HepG2 (cell line): ENCODE measurements at regions not wholly inside any gene's neighbourhood (a gene's known extent, or its start where the extent isn't known, plus 50 kb on each side); places are given as distances from the start of the nearest gene placed in this dataset.

Experiments used
- ATAC-seq: fragments of 200-7000 bp; cut with Tn5 transposase; 3 replicates; pipeline ENCODE4 v1.9.1; 2020; ENCODE audit warnings: mild to moderate bottlenecking, moderate library complexity
- BruUV-seq: library from RNA; stranded (reverse); fragments of 400-500 nt; replicated peaks from 2 replicates; lab custom pipeline; 2021; lab: Mats Ljungman, UMichigan
- CTCF ChIA-PET: fragments of 300-600 bp; formaldehyde crosslinking; extraction: SDS; loops from one replicate; lab custom pipeline; 2021; ENCODE audit warnings: low total read pairs, inconsistent platforms, low intra/inter-chr PET ratio; lab: Yijun Ruan, JAX
- POLR2A ChIA-PET: fragments of 350-600 bp; sonication (Branson Sonifier 250); formaldehyde crosslinking; loops from one replicate; lab custom pipeline; 2020; ENCODE audit warnings: antibody characterized with exemption, inconsistent platforms; lab: Yijun Ruan, JAX
- DNase-seq: peaks from one replicate; pipeline ENCODE4 v3.0.0-alpha.2; 2015; ENCODE audit warnings: low spot score
- FAIRE-seq: peaks from 3 replicates; lab custom pipeline; 2011; peaks lifted over from hg19 to GRCh38; lab: Jason Lieb, UNC
- H2AFZ ChIP-seq: one replicate; pipeline ENCODE4 v1.6.1; 2011; ENCODE audit warnings: low read length, inconsistent platforms
- H3K27ac ChIP-seq: fragments of 300-600 bp; 3 replicates; pipeline ENCODE4 v1.8.0; 2011; ENCODE audit warnings: mixed run types, mild to moderate bottlenecking, mixed read lengths, low read length, inconsistent platforms; ENCODE audit not compliant: insufficient read depth; ENCODE audit errors: extremely low read length
- H3K27me3 ChIP-seq, 2 experiments: fragments of 200-600 bp in 1 of 2; 2 replicates in 1 of 2; 3 replicates in 1 of 2; pipeline versions ENCODE4 v1.6.0 to v1.8.0; 2011; ENCODE audit warnings: low read length in 2 of 2, mild to moderate bottlenecking in 2 of 2, moderate library complexity in 2 of 2, inconsistent platforms in 1 of 2; ENCODE audit not compliant: insufficient read depth in 2 of 2, control insufficient read depth in 1 of 2
- H3K36me3 ChIP-seq, 2 experiments: fragments of 200-600 bp in 1 of 2; replicated peaks in 1 of 2; 2 replicates in 1 of 2; 3 replicates in 1 of 2; pipeline versions ENCODE4 v1.5.1 to v1.8.0; 2011; ENCODE audit warnings: low read length in 2 of 2, inconsistent platforms in 1 of 2; ENCODE audit not compliant: insufficient read depth in 2 of 2, control insufficient read depth in 1 of 2
- H3K4me1 ChIP-seq: 2 replicates; pipeline ENCODE4 v1.5.1; 2012; ENCODE audit warnings: low read length, inconsistent platforms; ENCODE audit not compliant: insufficient read depth
- H3K4me2 ChIP-seq: 2 replicates; pipeline ENCODE4 v1.6.0; 2011; ENCODE audit warnings: low read depth, low read length, inconsistent platforms
- H3K4me3 ChIP-seq, 3 experiments: fragments of 200-600 bp in 1 of 3; sonication (generic), shearing (Covaris generic) in 1 of 3; replicated peaks in 1 of 3; 2 replicates each; pipeline ENCODE4 v1.5.1; 2011 to 2016; ENCODE audit warnings: low read length in 3 of 3, inconsistent platforms in 2 of 3, low read depth in 2 of 3, mild to moderate bottlenecking in 2 of 3, control low read depth in 1 of 3, mixed read lengths in 1 of 3; ENCODE audit not compliant: insufficient read depth in 1 of 3
- H3K79me2 ChIP-seq: one replicate; pipeline ENCODE4 v1.6.1; 2011; ENCODE audit warnings: low read length, inconsistent platforms; ENCODE audit not compliant: insufficient read depth
- H3K9ac ChIP-seq: 2 replicates; pipeline ENCODE4 v1.6.0; 2011; ENCODE audit warnings: mild to moderate bottlenecking, low read depth, low read length, inconsistent platforms; ENCODE audit not compliant: insufficient read depth
- H3K9me3 ChIP-seq: 2 replicates; pipeline ENCODE4 v1.5.1; 2012; ENCODE audit warnings: mild to moderate bottlenecking, low read length
- H4K20me1 ChIP-seq: 2 replicates; pipeline ENCODE4 v1.6.0; 2011; ENCODE audit warnings: inconsistent platforms, mild to moderate bottlenecking, low read length, moderate library complexity; ENCODE audit not compliant: insufficient read depth
- ARID3A ChIP-seq: IDR thresholded peaks from 2 replicates; pipeline ENCODE4 v1.6.1; 2012; ENCODE audit warnings: low read depth, low read length, improper control_type of control experiment
- GATAD2A ChIP-seq: IDR thresholded peaks from 2 replicates; pipeline ENCODE4 v1.6.1; 2016
- GMEB2 ChIP-seq: IDR thresholded peaks from 2 replicates; pipeline ENCODE4 v1.6.1; 2016; ENCODE audit warnings: missing biosample characterization, missing genetic modification reagents, low read depth
- GPN1 ChIP-seq: sonication (generic); formaldehyde crosslinking; IDR thresholded peaks from 2 replicates; pipeline ENCODE4 v1.5.1; 2020; ENCODE audit warnings: missing genetic modification reagents, borderline replicate concordance
- GTF3A ChIP-seq: sonication (generic); formaldehyde crosslinking; conservative IDR thresholded peaks from 2 replicates; pipeline ENCODE4 v1.4.0; 2020; ENCODE audit warnings: mild to moderate bottlenecking, missing genetic modification reagents
- RXRA ChIP-seq: sonication (generic); formaldehyde crosslinking; IDR thresholded peaks from 2 replicates; pipeline ENCODE4 v1.5.1; 2020; ENCODE audit warnings: missing genetic modification reagents
- ZNF552 ChIP-seq: sonication (generic); formaldehyde crosslinking; IDR thresholded peaks from 2 replicates; pipeline ENCODE4 v1.9.0; 2022; ENCODE audit warnings: missing genetic modification reagents, mild to moderate bottlenecking, borderline replicate concordance
- WGBS: methylation state at CpG from one replicate; pipeline ENCODE4 v1.1.6; 2017; ENCODE audit warnings: low lambda C conversion rate; 5-methylcytosine and 5-hydroxymethylcytosine counted together
- in situ Hi-C: cut with HindIII; loops from 2 replicates; pipeline ENCODE4 v1.10.0; 2017; ENCODE audit warnings: low pct_unique_long_range_greater_than_20kb; ENCODE audit not compliant: extremely low pct_ligation_motif_present
- intact Hi-C: fragments of 100-400 bp; cut with micrococcal nuclease; formaldehyde crosslinking; loops from one replicate; pipeline ENCODE4 v1.10.0; 2022; ENCODE audit not compliant: unreplicated experiment
- TF ChIP-seq, protein P1 (sequence below): sonication (generic); formaldehyde crosslinking; IDR thresholded peaks from 2 replicates; pipeline ENCODE4 v1.8.0; 2022; ENCODE audit warnings: missing genetic modification reagents, low read depth, mild to moderate bottlenecking, borderline replicate concordance

DNA sequence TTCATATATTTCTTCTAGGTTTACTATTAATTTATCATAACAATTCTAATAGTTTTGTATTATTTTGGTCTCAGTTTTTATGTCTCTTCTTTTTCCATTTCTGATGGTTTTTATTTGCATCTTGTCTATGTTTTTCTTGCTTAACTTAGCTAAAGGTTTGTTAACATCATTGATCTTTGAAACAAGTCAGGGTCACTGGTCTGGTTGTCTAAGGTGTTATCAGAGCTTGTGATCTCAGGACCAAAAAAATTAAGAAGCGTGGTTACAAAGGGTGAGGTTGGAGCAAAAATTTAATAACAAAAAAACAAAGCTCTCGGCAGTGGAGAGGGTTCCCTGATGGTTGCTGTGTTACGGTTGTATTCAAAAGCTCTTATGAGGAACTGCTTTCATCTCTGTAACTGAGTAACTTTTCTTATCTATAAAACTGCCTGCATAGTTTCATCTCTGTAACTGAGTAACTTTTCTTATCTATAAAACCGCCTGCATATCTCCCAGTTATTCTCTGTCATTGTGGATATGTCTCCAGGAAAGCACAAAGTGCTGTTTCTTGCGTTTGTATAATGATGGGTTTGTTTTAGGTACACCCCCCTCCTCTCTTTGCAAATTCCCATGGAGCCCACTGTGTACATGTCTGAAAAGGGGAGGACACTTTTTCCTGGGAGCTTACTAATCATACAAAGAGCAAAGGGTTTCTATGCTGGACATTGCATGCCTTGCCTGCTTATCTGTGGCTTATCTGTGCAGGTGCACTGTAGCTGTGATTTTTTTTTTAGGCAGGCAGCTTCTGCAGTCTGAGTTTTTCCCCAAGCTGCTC, 62.4 kb upstream of the UGT2B15 start (continued):
- TF ChIP-seq GMEB2 (CRISPR knock-in tag) (no peak), ZNF552 (no peak), GPN1 (CRISPR knock-in tag) (no peak), GTF3A (CRISPR knock-in tag) (no peak), RXRA (CRISPR knock-in tag) (peak; percentile 53; the same call in 1 of the 2 replicates)
- TF ChIP-seq, protein P1, sequence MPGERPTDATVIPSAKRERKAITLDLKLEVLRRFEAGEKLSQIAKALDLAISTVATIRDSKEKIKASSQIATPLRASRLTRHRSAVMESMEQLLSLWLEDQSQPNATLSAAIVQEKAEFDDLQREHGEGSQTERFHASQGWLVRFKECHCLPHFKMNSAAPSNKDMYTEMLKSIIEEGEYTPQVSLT, result no peak
- TF ChIP-seq, all 625 proteins: peak for 221

GRCh38 chr4:68734095-68734494, 63.6 kb upstream of the UGT2B15 start:
- POLR2A ChIA-PET, result interaction anchor here (1.2 to 2.7 kb wide), 6 partner anchors 11 to 324 kb away, joined by 3 to 43 read pairs (median 8); partner anchors contain the start of gene UGT2B10
- Histone ChIP-seq H3K27me3 (no peaks in the 10 kb centered on the region), H4K20me1 (no peaks in the 10 kb centered on the region)
- in situ Hi-C loops, result loop anchor here (10.0 kb wide), 1 partner anchor 81 kb away; the partner anchor contains the start of gene UGT2B10
- ATAC-seq, result no peak
- 30% methylated on average over 1 of the region's 1 CpG for whole genome bisulfite sequencing
- TF ChIP-seq ARID3A, result no peak
- 0 out of 2 replicates have a peak, but pooled peaks have one; percentile 18 for TF ChIP-seq GATAD2A (CRISPR knock-in tag)
- TF ChIP-seq, all 625 proteins: peak for 1
- BruUV-seq, result TSS peak; percentile 57
- Histone ChIP-seq H3K4me2 (peak overlapping the region; percentile 78), H3K27ac (peak overlapping the region; percentile 93), H3K9me3 (peaks cover 33% of the 10 kb centered on the region), H3K4me1 (peaks cover 79% of the 10 kb centered on the region), H3K9ac (peak overlapping the region; percentile 78), H3K79me2 (peaks cover 10% of the 10 kb centered on the region), H2AFZ (no peak overlapping the region), H3K4me3 (peak overlapping the region; percentile 20 to 44 (median 22); a peak in 4 of 6 replicates), H3K36me3 (no peaks in the 10 kb centered on the region)
- intact Hi-C loops, result loop anchor here (5.0 kb wide), 1 partner anchor 438 kb away; no protein-coding TSS in a partner anchor
- DNase-seq (peak; percentile 12), FAIRE-seq (no peak)
- CTCF ChIA-PET, result no interaction called here
